Lower leg skin (tissue), 3 donors: ENCODE measurements at regions not wholly inside any gene's neighbourhood (a gene's known extent, or its start where the extent isn't known, plus 50 kb on each side); places are given as distances from the start of the nearest gene placed in this dataset.

Source experiments
- CTCF ChIP-seq, 3 donors: fragments of 450-650 bp; IDR thresholded peaks; one replicate each; pipeline ENCODE4 v1.5.1; 2016; ENCODE audit warnings: antibody characterized with exemption in 3 of 3, mild to moderate bottlenecking in 3 of 3, moderate library complexity in 2 of 3
- POLR2A ChIP-seq, 2 donors: fragments of 450-650 bp; IDR thresholded peaks; one replicate each; pipeline ENCODE4 v1.6.1; 2016 to 2017; ENCODE audit warnings: antibody characterized with exemption in 2 of 2, mild to moderate bottlenecking in 1 of 2, moderate library complexity in 1 of 2

- TF ChIP-seq CTCF (IDR thresholded peaks at IDR 0.05) (no peak), POLR2A (IDR thresholded peaks at IDR 0.05) (no peak)
These were observed 501.2 kb downstream of the MMUT start for GRCh38 chr6:48961781-48962415.
